HFFc6 (cell line): ENCODE measurements at regions not wholly inside any gene's neighbourhood (a gene's known extent, or its start where the extent isn't known, plus 50 kb on each side); places are given as distances from the start of the nearest gene placed in this dataset.

Source experiments
- DNase-seq: peaks from one replicate; pipeline ENCODE4 v3.0.0-alpha.2; 2018
- H3K27ac Mint-ChIP-seq: 2 replicates; pipeline ENCODE4 v1.8.0; 2020; ENCODE audit warnings: mild to moderate bottlenecking, mixed read lengths
- H3K27me3 Mint-ChIP-seq: 2 replicates; pipeline ENCODE4 v1.8.0; 2021; ENCODE audit warnings: mild to moderate bottlenecking, moderate library complexity, mixed read lengths; ENCODE audit not compliant: insufficient read depth
- H3K36me3 Mint-ChIP-seq: 2 replicates; pipeline ENCODE4 v1.8.0; 2021; ENCODE audit warnings: low read depth, mixed read lengths
- H3K4me1 Mint-ChIP-seq: 2 replicates; pipeline ENCODE4 v1.8.0; 2020; ENCODE audit warnings: low read depth, mixed read lengths
- H3K4me3 Mint-ChIP-seq: 2 replicates; pipeline ENCODE4 v1.8.0; 2020; ENCODE audit warnings: mild to moderate bottlenecking, moderate library complexity, mixed read lengths
- H3K9me3 Mint-ChIP-seq: 2 replicates; pipeline ENCODE4 v1.8.0; 2020; ENCODE audit warnings: mild to moderate bottlenecking, mixed read lengths
- TF ChIP-seq, protein P1 (sequence below): fragments of 200-600 bp; sonication (generic); IDR thresholded peaks from 2 replicates; pipeline ENCODE4 v1.5.0; 2021; ENCODE audit warnings: antibody characterized with exemption, mild to moderate bottlenecking

DNA sequence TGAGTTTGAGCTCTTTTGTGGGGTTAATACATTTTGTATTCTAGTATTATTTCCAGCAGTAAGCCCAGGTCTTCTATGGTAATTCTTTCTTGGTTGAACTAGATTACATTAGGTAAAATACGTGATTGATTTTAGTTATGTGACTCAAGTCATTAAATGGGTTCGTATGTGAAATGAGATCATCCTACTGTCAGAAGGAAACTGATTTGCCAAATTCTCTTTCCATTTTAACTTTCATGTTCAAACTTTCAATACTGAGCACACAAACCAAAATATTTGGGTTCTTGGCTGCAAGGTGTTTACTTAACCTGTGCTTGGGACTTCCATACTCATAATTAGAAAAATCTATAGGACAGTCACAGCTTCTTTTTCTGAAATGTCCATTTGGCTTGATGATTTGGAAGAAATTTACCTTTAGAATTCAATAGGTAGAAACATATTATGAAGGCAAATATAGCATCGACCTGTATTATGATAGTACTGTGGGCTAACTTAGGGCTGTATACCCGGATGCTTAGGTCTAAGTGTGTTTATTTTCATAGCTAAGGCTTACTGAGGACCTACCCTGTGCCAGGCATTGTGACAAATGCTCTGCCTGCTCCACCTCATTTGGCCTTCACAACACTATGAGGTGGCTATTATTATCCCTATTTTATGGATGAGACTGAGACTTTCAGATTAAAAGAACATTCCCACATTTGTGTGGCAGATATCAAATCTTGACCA lies 631.8 kb upstream of the GRM7 start:
- Mint-ChIP-seq H3K4me1 (no peaks in the 10 kb centered on the region), H3K27me3 (no peaks in the 10 kb centered on the region), H3K4me3 (no peak overlapping the region), H3K36me3 (no peaks in the 10 kb centered on the region), H3K9me3 (peaks cover 26% of the 10 kb centered on the region), H3K27ac (no peak overlapping the region)
- TF ChIP-seq, protein P1, sequence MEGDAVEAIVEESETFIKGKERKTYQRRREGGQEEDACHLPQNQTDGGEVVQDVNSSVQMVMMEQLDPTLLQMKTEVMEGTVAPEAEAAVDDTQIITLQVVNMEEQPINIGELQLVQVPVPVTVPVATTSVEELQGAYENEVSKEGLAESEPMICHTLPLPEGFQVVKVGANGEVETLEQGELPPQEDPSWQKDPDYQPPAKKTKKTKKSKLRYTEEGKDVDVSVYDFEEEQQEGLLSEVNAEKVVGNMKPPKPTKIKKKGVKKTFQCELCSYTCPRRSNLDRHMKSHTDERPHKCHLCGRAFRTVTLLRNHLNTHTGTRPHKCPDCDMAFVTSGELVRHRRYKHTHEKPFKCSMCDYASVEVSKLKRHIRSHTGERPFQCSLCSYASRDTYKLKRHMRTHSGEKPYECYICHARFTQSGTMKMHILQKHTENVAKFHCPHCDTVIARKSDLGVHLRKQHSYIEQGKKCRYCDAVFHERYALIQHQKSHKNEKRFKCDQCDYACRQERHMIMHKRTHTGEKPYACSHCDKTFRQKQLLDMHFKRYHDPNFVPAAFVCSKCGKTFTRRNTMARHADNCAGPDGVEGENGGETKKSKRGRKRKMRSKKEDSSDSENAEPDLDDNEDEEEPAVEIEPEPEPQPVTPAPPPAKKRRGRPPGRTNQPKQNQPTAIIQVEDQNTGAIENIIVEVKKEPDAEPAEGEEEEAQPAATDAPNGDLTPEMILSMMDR: no peak
- no peak for DNase-seq

DNA sequence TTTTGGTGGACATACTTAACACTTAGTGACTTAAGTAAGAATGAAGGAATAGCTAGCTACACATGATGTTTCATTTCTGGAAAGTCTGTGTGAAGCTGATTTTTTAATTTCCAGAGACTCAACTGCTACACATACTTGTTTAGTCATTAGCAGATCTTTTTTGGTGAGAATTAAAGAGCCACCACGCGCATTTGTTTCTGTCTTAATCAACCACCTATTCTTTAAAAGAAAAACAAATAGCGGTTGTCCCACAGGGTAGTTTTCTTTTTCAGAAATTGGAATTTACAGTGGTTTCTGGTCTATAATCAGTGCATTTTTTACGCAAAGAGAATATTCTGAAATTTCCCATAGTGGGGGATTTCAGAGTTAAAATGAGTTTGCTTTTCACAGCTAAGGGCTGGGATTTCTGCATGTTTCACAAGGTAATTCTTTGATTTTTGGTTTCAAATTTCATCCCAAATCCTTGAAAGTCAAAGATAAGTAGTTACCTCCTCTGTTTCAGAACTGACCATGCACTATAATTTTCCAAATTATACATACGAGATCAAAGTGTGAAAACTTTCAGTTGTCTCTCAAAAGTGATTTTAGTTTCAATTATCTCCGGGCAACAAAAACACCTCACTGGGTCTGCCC lies 631.0 kb upstream of the GRM7 start:
- peaks cover 22% of the 10 kb centered on the region for H3K9me3 Mint-ChIP-seq
- TF ChIP-seq, protein P1: no peak
- no peak overlapping the region for H3K27ac Mint-ChIP-seq
- H3K4me1 Mint-ChIP-seq: no peaks in the 10 kb centered on the region
- no peaks in the 10 kb centered on the region for H3K36me3 Mint-ChIP-seq
- no peak overlapping the region for H3K4me3 Mint-ChIP-seq
- H3K27me3 Mint-ChIP-seq: no peaks in the 10 kb centered on the region
- DNase-seq: no peak

DNA sequence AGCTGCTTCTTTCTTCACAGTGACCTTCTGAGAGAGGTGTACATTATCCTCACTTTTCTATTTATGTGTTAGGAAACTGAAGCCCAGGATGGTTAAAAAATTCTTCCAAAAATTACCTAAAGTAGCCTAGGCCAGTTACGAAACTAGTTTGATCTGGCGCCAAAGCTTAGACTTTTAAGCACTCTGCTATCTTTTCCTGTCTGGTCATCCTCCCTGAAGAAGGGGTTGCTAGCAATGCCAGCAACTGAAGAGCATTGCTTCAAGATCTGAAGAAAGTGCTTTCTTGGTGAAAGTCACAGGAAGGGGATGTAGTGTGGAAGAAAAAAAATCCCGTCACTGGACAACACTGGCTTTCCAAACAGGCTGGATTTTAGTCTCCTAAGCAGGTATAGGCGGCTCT lies 618.8 kb upstream of the GRM7 start:
- DNase-seq: no peak
- H3K36me3 Mint-ChIP-seq: no peaks in the 10 kb centered on the region
- H3K27ac Mint-ChIP-seq: no peak overlapping the region
- TF ChIP-seq, protein P1: no peak
- H3K27me3 Mint-ChIP-seq: no peaks in the 10 kb centered on the region
- no peak overlapping the region for H3K4me3 Mint-ChIP-seq
- H3K4me1 Mint-ChIP-seq: no peaks in the 10 kb centered on the region
- H3K9me3 Mint-ChIP-seq: peaks cover 37% of the 10 kb centered on the region

DNA sequence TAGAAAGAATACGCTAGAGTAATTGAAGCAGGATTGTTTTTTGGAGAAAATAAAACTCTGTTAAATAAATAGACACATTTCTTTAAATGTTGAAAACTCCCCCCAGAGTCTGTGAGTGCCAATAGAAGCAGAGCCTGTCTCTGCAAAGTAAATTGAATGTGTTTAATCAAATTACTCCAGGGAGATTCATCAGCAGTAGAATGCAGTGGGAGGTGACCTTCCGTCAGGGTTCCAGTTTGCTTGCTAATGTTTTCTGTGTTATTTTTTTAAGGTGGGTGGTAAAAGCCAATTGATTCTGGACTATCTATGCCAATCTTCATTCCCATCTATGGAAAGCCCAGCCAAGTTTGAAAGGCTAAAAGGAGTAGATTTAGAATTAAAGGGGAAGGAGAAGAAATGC lies 612.4 kb upstream of the GRM7 start:
- no peaks in the 10 kb centered on the region for H3K4me1 Mint-ChIP-seq
- no peaks in the 10 kb centered on the region for H3K27me3 Mint-ChIP-seq
- H3K36me3 Mint-ChIP-seq: no peaks in the 10 kb centered on the region; the same call in 1 of the 2 replicates
- TF ChIP-seq, protein P1: no peak
- no peak overlapping the region for H3K4me3 Mint-ChIP-seq
- H3K27ac Mint-ChIP-seq: no peak overlapping the region
- H3K9me3 Mint-ChIP-seq: peaks cover 68% of the 10 kb centered on the region
- DNase-seq: no peak

DNA sequence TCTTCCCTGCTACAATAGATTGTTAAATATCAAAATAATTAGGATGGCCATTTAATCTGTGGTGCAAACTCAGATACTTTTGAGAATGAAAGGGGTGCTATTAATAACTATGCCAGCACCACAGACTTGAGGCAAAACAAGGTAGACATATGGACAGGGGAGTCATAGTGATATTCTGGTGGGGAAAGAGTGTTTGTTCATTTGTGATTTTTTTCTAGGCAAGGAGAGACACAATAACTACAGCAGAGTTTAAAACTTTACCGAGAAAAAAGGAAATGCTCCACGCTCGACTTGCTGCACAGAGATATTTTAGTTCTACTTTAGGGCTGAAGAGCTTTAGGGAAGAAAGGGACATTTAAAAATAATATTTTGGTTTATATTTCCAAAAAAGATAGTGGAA lies 611.2 kb upstream of the GRM7 start:
- TF ChIP-seq, protein P1: no peak
- Mint-ChIP-seq H3K27ac (no peak overlapping the region), H3K36me3 (no peaks in the 10 kb centered on the region; the same call in 1 of the 2 replicates), H3K4me3 (no peak overlapping the region), H3K9me3 (peaks cover 64% of the 10 kb centered on the region), H3K4me1 (no peaks in the 10 kb centered on the region), H3K27me3 (no peaks in the 10 kb centered on the region)
- DNase-seq: no peak
